Fibroblast of villous mesenchyme (primary cell): ENCODE measurements at regions not wholly inside any gene's neighbourhood (a gene's known extent, or its start where the extent isn't known, plus 50 kb on each side); places are given as distances from the start of the nearest gene placed in this dataset.

Experiments
- DNase-seq: peaks from one replicate; pipeline ENCODE4 v3.0.0-alpha.2; 2010; ENCODE audit warnings: low read depth
- H3K4me3 ChIP-seq: 2 replicates; pipeline ENCODE4 v1.5.1; 2011; ENCODE audit warnings: low read depth, mild to moderate bottlenecking, low read length
- TF ChIP-seq, protein P1 (sequence below): IDR thresholded peaks from 2 replicates; pipeline ENCODE4 v1.5.1; 2012; ENCODE audit warnings: low read depth, mild to moderate bottlenecking, low read length; ENCODE audit not compliant: insufficient read depth

- no peak for DNase-seq
- TF ChIP-seq, protein P1, sequence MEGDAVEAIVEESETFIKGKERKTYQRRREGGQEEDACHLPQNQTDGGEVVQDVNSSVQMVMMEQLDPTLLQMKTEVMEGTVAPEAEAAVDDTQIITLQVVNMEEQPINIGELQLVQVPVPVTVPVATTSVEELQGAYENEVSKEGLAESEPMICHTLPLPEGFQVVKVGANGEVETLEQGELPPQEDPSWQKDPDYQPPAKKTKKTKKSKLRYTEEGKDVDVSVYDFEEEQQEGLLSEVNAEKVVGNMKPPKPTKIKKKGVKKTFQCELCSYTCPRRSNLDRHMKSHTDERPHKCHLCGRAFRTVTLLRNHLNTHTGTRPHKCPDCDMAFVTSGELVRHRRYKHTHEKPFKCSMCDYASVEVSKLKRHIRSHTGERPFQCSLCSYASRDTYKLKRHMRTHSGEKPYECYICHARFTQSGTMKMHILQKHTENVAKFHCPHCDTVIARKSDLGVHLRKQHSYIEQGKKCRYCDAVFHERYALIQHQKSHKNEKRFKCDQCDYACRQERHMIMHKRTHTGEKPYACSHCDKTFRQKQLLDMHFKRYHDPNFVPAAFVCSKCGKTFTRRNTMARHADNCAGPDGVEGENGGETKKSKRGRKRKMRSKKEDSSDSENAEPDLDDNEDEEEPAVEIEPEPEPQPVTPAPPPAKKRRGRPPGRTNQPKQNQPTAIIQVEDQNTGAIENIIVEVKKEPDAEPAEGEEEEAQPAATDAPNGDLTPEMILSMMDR: no peak
- no peak overlapping the region for H3K4me3 ChIP-seq
These were observed 119.8 kb upstream of the GSC start for GRCh38 chr14:94889520-94890312.

GRCh38 chr14:94888121-94888520 lies 118.2 kb upstream of the GSC start:
- TF ChIP-seq, protein P1: no peak
- no peak for DNase-seq
- H3K4me3 ChIP-seq: no peak overlapping the region

- H3K4me3 ChIP-seq: no peak overlapping the region
- TF ChIP-seq, protein P1: no peak
- no peak for DNase-seq
These were observed 117.7 kb upstream of the GSC start for GRCh38 chr14:94887591-94887990.

GRCh38 chr14:94886931-94887330 lies 117.0 kb upstream of the GSC start:
- DNase-seq: no peak
- no peak overlapping the region for H3K4me3 ChIP-seq
- TF ChIP-seq, protein P1: no peak

DNA sequence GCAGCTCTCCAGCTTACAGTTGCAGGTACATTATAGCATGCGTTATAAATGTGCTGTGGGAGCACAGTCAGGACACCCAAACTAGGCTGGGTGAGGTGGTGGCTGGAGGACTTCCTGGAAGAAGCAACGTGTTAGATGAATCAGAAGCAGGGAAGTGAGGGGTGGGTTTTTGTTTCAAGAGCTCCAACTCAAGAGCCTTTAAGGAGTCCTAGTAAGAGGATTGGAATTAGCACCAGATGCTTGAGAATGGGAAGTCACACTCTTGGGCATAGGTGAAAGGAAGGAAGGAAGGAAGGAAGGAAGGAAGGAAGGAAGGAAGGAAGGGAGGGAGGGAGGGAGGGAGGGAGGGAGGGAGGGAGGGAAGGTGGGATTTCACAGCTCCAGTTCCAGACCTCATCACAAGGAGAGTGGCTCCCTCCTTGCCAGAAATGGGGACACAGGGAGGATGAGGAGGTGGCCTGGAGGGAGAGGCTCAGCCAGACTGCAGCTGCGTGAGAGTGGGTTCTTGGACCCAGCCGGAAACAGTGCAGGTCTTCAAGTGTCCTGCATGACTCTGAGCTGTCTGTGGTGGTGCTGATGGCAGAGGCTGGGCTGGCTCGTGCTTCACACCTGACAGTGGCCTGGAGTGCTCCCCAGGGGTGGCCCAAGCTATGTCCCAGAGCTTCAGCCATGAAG lies 115.7 kb upstream of the GSC start:
- no peak overlapping the region for H3K4me3 ChIP-seq
- TF ChIP-seq, protein P1: no peak
- DNase-seq: no peak

GRCh38 chr14:94884616-94885230 lies 114.8 kb upstream of the GSC start:
- no peak for DNase-seq

More at GRCh38 chr14:94884616-94885230, 114.8 kb upstream of the GSC start:
- TF ChIP-seq, protein P1: no peak
- H3K4me3 ChIP-seq: no peak overlapping the region
